ENCODE measurements at regions not wholly inside any gene's neighbourhood (a gene's known extent, or its start where the extent isn't known, plus 50 kb on each side); places are given as distances from the start of the nearest gene placed in this dataset.

DNA sequence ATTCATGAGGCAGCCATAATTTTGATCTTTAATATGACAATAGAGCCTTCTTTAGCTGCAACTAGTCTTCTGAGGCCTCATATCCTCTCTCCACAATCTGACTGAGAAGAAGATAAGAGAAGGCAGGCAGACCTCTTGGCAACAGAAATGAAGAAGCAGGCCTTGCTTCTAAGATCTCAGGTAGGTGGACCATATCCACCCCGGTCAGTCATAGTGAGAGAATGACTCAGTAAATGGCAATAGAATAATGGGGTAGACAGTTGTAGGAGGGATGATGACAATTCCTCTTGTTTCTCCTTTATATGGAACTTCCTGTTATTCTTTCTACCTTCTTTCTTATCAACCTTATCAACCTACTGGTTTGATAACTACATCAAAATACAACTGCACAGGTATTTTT is 246.7 kb upstream of the G2E3 start:
- DNase-seq: no peak
- H3K4me3 Mint-ChIP-seq: no peak overlapping the region
- H3K36me3 Mint-ChIP-seq (ENCODE audit: low read depth): no peaks in the 10 kb centered on the region
- peaks cover 4% of the 10 kb centered on the region for H3K4me1 Mint-ChIP-seq
- peaks cover 20% of the 10 kb centered on the region for H3K9me3 Mint-ChIP-seq
- intact Hi-C loops (cut with micrococcal nuclease): no loop called here
- no peaks in the 10 kb centered on the region for H3K27me3 Mint-ChIP-seq
- no peak overlapping the region for H3K27ac Mint-ChIP-seq

GRCh38 chr14:30317729-30318128 is 241.2 kb upstream of the G2E3 start:
- no peak overlapping the region for H3K4me3 Mint-ChIP-seq
- no peaks in the 10 kb centered on the region for H3K27me3 Mint-ChIP-seq
- DNase-seq: no peak
- no peaks in the 10 kb centered on the region for H3K36me3 Mint-ChIP-seq (ENCODE audit: low read depth)
- no peak overlapping the region for H3K27ac Mint-ChIP-seq
- H3K9me3 Mint-ChIP-seq: peaks cover 17% of the 10 kb centered on the region
- H3K4me1 Mint-ChIP-seq: no peaks in the 10 kb centered on the region
- intact Hi-C loops (cut with micrococcal nuclease): no loop called here

- Mint-ChIP-seq H3K4me3 (no peak overlapping the region), H3K27me3 (peaks cover 4% of the 10 kb centered on the region), H3K36me3 (ENCODE audit: low read depth) (no peaks in the 10 kb centered on the region), H3K4me1 (no peaks in the 10 kb centered on the region), H3K27ac (no peak overlapping the region), H3K9me3 (no peaks in the 10 kb centered on the region)
- no peak for DNase-seq
- intact Hi-C loops (cut with micrococcal nuclease): no loop called here
Measured at GRCh38 chr14:30322819-30323218, 236.1 kb upstream of the G2E3 start.

DNA sequence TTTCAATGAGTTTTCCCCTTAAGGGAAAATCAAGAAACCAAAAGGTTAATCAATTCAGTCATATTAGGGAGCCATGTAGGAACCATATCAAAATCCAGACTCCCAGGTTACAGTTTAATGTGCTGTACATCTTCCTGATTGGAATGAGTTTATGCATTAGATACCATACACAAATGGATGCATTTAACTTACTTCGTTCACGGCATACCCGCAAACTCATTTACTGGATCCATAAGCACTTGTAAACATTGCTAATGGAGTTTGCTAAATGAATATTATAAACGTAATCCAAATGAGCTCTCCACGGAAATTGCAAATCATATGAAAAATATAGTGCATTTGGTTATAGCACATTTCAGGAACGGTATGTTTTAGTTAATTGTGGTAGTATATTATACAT is 228.9 kb upstream of the G2E3 start:
- Mint-ChIP-seq H3K27ac (no peak overlapping the region), H3K27me3 (no peaks in the 10 kb centered on the region), H3K4me3 (no peak overlapping the region), H3K4me1 (peaks cover 9% of the 10 kb centered on the region), H3K9me3 (peaks cover 8% of the 10 kb centered on the region), H3K36me3 (ENCODE audit: low read depth) (peaks cover 2% of the 10 kb centered on the region)
- intact Hi-C loops (cut with micrococcal nuclease): no loop called here
- DNase-seq: no peak

DNA sequence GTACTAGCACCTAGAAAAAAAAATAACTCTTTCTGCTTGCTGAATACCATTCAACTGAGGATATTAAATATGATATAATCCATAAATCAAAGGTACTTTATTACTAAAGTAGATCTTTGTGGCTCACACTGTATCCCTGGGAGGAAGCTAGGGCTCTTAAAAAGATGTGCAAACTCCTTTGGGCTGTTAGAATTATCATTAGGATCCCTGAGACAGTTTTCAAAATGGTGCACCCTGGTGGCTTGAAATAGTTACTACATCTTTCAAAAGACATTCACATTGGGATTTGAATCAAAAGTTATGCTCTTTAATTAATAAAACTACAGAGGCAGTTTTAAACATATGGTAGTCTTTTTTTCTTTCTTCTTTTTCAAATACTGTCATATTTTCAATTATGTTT is 228.5 kb upstream of the G2E3 start:
- no peak overlapping the region for H3K27ac Mint-ChIP-seq
- peaks cover 2% of the 10 kb centered on the region for H3K36me3 Mint-ChIP-seq (ENCODE audit: low read depth)
- DNase-seq: no peak
- intact Hi-C loops (cut with micrococcal nuclease): no loop called here
- H3K27me3 Mint-ChIP-seq: no peaks in the 10 kb centered on the region
- H3K4me1 Mint-ChIP-seq: peaks cover 11% of the 10 kb centered on the region
- no peak overlapping the region for H3K4me3 Mint-ChIP-seq
- H3K9me3 Mint-ChIP-seq: peaks cover 8% of the 10 kb centered on the region

- Mint-ChIP-seq H3K27ac (no peak overlapping the region), H3K4me3 (no peak overlapping the region), H3K27me3 (no peaks in the 10 kb centered on the region), H3K36me3 (ENCODE audit: low read depth) (peaks cover 2% of the 10 kb centered on the region), H3K9me3 (peaks cover 8% of the 10 kb centered on the region), H3K4me1 (peaks cover 14% of the 10 kb centered on the region)
- intact Hi-C loops (cut with micrococcal nuclease): no loop called here
- no peak for DNase-seq
Measured at GRCh38 chr14:30331030-30331429, 227.9 kb upstream of the G2E3 start.

- peaks cover 8% of the 10 kb centered on the region for H3K9me3 Mint-ChIP-seq
- no peak overlapping the region for H3K4me3 Mint-ChIP-seq
- H3K4me1 Mint-ChIP-seq: peaks cover 14% of the 10 kb centered on the region
- intact Hi-C loops (cut with micrococcal nuclease): no loop called here
- H3K27me3 Mint-ChIP-seq: no peaks in the 10 kb centered on the region
- peaks cover 2% of the 10 kb centered on the region for H3K36me3 Mint-ChIP-seq (ENCODE audit: low read depth)
- no peak overlapping the region for H3K27ac Mint-ChIP-seq
- DNase-seq: no peak
Measured at GRCh38 chr14:30332374-30332773, 226.6 kb upstream of the G2E3 start.

DNA sequence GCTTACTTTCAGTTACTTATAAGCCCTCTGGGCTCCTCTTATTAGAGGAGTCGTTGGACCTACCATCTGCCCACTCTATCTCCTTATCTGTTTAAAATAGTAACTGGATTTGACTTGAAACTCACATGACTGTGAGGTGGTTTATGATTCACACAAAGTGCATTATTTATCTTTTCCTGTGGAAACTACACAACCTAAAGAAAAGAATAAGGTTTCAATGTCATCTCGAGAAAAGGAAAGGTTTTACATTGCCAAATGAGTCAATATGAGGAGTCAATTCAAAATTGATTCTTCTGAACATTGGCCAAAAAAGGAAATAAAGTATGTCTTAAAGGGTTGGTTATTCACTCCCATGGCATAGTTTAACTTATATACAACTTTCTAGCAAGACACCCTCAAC is 225.0 kb upstream of the G2E3 start:
- Mint-ChIP-seq H3K9me3 (peaks cover 8% of the 10 kb centered on the region), H3K4me3 (peak overlapping the region; percentile 9), H3K36me3 (ENCODE audit: low read depth) (peaks cover 2% of the 10 kb centered on the region), H3K4me1 (peaks cover 16% of the 10 kb centered on the region), H3K27me3 (no peaks in the 10 kb centered on the region), H3K27ac (peak overlapping the region; percentile 74)
- intact Hi-C loops (cut with micrococcal nuclease): loop anchor here (1.0 kb wide), 1 partner anchor 21 kb away; no protein-coding TSS in a partner anchor
- DNase-seq: no peak

DNA sequence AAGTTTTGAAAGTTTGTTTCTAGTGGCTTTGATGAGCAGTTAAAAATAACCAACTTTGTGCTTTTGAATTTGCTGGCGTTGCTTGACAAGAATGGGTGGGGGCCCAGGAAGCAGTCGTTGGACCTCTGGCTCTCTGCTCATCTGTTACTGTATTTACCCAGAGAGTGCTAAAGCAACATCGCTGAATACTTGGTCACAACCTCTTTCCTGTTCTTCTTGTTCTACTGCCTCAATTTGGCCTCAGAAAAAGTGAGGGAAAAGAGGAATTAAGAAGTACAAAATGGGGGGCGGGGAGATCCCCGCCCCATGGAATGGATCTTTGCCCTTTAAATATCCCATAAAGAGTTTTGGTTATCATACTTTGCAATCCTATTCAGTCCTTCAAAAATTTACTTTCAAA is 221.5 kb upstream of the G2E3 start:
- Mint-ChIP-seq H3K4me1 (peaks cover 19% of the 10 kb centered on the region), H3K27ac (no peak overlapping the region), H3K27me3 (no peaks in the 10 kb centered on the region), H3K9me3 (peaks cover 8% of the 10 kb centered on the region), H3K4me3 (no peak overlapping the region), H3K36me3 (ENCODE audit: low read depth) (peaks cover 2% of the 10 kb centered on the region)
- intact Hi-C loops (cut with micrococcal nuclease): loop anchor here (5.0 kb wide), 1 partner anchor 50 kb away; no protein-coding TSS in a partner anchor
- no peak for DNase-seq

DNA sequence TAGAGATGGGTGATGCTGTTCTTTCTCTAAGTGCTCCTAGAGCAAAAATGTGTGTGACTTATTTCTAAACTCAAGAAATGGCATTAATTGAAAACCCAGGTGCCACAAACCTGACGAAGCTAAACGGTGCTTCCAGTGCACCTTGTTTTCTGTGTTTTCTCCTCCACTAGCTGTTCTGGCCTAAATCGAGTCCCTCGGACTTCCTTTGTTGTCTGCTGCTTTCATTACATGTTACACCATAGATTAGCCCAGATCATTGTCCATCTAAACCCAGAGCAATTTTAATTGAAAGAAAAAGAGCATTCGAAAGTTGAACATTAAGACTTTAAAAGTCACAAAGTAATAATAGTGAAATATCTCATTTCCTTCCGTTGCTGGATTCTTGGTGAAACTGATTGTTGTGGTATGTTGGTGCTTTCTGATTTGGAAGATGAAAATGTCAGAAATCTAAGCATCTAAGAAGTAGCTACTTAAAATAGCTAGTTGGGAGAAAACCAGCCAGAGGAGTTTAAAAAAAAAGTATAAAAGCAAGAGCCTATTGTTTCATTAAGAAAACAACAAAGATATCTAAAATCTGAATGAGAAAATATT is 219.6 kb upstream of the G2E3 start:
- intact Hi-C loops (cut with micrococcal nuclease): loop anchor here (5.0 kb wide), 1 partner anchor 52 kb away; no protein-coding TSS in a partner anchor
- DNase-seq: no peak
- Mint-ChIP-seq H3K27me3 (no peaks in the 10 kb centered on the region), H3K4me1 (peaks cover 13% of the 10 kb centered on the region), H3K27ac (peak overlapping the region; percentile 69), H3K36me3 (ENCODE audit: low read depth) (no peaks in the 10 kb centered on the region), H3K9me3 (peaks cover 3% of the 10 kb centered on the region), H3K4me3 (peak overlapping the region; percentile 25)

DNA sequence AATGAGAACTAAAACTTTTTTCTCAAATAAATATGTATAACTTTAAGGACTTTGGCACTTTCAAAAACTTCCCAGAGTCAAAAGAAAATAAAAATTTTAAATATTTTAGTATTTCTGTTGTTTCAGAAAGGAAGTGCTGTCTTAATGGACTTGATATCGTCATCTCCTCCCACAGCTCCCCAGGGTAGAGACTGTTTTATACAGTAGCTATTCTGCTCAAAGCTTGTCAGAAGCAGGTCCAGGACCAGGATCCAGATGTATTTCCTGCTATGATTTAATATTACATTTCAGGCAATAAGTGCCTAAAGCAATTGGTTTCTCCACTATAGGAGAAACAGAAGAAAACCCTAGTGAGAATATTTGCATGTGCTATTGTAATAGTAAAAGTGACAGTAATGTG is 218.5 kb upstream of the G2E3 start:
- Mint-ChIP-seq H3K27ac (no peak overlapping the region), H3K4me3 (no peak overlapping the region), H3K36me3 (ENCODE audit: low read depth) (peaks cover 1% of the 10 kb centered on the region), H3K9me3 (no peaks in the 10 kb centered on the region), H3K4me1 (peaks cover 7% of the 10 kb centered on the region), H3K27me3 (no peaks in the 10 kb centered on the region)
- intact Hi-C loops (cut with micrococcal nuclease): no loop called here
- DNase-seq: no peak

DNA sequence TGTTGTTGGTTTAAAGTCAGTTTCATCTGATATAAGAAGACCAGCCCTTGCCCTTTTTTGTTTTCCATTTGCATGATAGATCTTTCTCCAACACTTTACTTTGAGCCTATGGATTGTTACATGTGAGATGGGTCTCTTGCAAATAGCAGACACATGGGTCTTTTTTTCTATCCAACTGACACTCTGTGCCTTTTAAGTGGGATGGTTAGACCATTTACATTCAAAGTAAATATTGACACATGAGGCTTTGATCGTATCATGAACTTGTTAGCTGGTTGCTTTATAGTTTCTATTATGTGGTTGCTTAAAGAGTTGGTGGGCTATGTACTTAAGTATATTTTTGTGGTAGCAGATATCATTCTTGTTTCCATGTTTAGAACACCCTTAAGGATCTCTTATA is 213.4 kb upstream of the G2E3 start:
- DNase-seq: no peak
- Mint-ChIP-seq H3K36me3 (ENCODE audit: low read depth) (peaks cover 1% of the 10 kb centered on the region), H3K4me1 (peaks cover 1% of the 10 kb centered on the region), H3K27me3 (no peaks in the 10 kb centered on the region), H3K9me3 (no peaks in the 10 kb centered on the region), H3K4me3 (no peak overlapping the region), H3K27ac (no peak overlapping the region)
- intact Hi-C loops (cut with micrococcal nuclease): no loop called here

DNA sequence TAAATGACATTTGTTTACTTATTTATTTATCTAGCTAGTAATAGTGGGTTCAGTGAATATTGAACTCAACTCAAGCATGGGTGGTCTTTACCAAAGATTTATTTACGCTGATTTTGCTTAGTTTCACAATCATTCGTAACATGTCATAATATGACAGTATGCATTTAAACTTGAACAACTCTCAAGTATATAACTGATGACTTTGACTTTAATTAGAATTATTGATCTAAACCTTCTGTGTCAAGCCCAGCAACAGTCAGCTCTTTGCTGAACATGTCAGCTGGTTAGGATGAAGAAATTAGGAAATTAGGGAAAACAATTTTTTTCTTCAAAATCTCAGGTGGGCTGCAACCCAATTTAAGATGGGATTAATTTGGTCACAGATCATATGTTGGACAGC is 210.5 kb upstream of the G2E3 start:
- Mint-ChIP-seq H3K27ac (no peak overlapping the region), H3K36me3 (ENCODE audit: low read depth) (peaks cover 1% of the 10 kb centered on the region), H3K27me3 (no peaks in the 10 kb centered on the region), H3K4me3 (no peak overlapping the region), H3K9me3 (no peaks in the 10 kb centered on the region), H3K4me1 (peaks cover 3% of the 10 kb centered on the region)
- no peak for DNase-seq
- intact Hi-C loops (cut with micrococcal nuclease): no loop called here

- Mint-ChIP-seq H3K36me3 (ENCODE audit: low read depth) (peaks cover 1% of the 10 kb centered on the region), H3K4me3 (no peak overlapping the region), H3K27ac (no peak overlapping the region), H3K27me3 (no peaks in the 10 kb centered on the region), H3K9me3 (no peaks in the 10 kb centered on the region), H3K4me1 (peaks cover 6% of the 10 kb centered on the region)
- no peak for DNase-seq
- intact Hi-C loops (cut with micrococcal nuclease): no loop called here
Measured at GRCh38 chr14:30349520-30349919, 209.4 kb upstream of the G2E3 start.

DNA sequence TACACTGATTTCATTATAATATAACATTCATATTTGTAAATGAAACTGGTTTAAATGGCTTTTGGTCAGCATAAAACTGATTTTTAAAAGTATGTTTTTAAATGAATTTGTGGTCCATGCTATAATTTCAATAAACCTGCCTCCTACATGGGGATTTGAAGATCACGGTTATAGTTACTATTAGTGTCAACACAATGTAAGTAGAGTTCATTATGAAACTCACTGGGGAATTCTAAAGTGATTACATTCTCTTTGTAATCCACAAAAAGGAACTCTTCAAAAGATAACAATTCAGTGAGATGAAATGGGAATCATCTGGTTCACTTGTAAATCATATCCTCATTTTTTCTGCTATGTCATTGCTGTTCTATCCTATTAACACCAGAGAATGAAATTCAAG is 204.5 kb upstream of the G2E3 start:
- H3K9me3 Mint-ChIP-seq: peaks cover 4% of the 10 kb centered on the region
- H3K4me1 Mint-ChIP-seq: peaks cover 24% of the 10 kb centered on the region
- DNase-seq: no peak
- no peaks in the 10 kb centered on the region for H3K36me3 Mint-ChIP-seq (ENCODE audit: low read depth)
- intact Hi-C loops (cut with micrococcal nuclease): loop anchor here (2.0 to 10.0 kb wide), 2 partner anchors 66 to 270 kb away; partner anchors contain the start of gene SCFD1
- peak overlapping the region; percentile 83 for H3K27ac Mint-ChIP-seq
- peak overlapping the region; percentile 48 for H3K4me3 Mint-ChIP-seq
- H3K27me3 Mint-ChIP-seq: no peaks in the 10 kb centered on the region
